ENCODE measurements at regions not wholly inside any gene's neighbourhood (a gene's known extent, or its start where the extent isn't known, plus 50 kb on each side); places are given as distances from the start of the nearest gene placed in this dataset.
"Not testable (repeated sequence)": the region's sequence is repeated elsewhere in the genome, so short reads cannot be mapped to it uniquely, and the experiment has no call there.

- DNase-seq (ENCODE audit: low read depth) = no peak
- H3K4me3 ChIP-seq (ENCODE audit: low read length) = no peak overlapping the region
- TF ChIP-seq CTCF (conservative IDR thresholded peaks at IDR 0.05; ENCODE audit: low read depth, low read length) = no peak
Observed at GRCh38 chr11:29449281-29450074, 567.4 kb downstream of the KCNA4 start.

DNA sequence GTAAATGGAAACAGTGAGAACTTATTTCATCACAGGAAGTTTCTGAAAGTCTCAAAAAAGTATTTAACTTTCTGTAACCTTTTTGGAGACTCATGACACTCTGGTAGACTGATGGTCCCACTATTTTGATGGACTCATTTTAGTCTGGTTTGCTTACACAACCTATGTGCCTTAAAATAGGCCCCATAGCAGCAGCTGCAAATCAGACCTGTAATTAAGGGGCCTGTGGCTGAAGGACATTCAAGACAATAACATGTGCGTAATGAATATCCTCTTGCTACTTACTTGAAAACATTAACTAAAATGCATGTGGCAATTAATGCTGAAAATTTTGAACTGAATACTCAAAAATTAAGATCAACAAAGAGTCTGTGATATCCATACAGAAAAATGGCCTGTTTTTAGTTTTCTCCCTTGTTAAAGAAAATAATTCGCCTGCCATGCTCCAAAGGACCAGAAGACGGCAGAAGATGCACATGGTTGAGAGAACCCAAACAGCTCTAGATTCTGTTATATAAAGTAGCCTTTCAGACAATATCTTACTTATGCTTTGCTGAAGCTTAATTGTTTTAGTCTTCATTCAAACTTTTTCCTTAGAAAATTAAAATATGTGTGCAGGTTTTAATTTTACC lies 568.5 kb downstream of the KCNA4 start:
- no peak overlapping the region for H3K4me3 ChIP-seq (ENCODE audit: low read length)
- TF ChIP-seq CTCF (conservative IDR thresholded peaks at IDR 0.05; ENCODE audit: low read depth, low read length) = peak; percentile 82
- no peak for DNase-seq (ENCODE audit: low read depth)

GRCh38 chr11:29447821-29448220 lies 569.0 kb downstream of the KCNA4 start:
- no peak overlapping the region for H3K4me3 ChIP-seq (ENCODE audit: low read length)
- TF ChIP-seq CTCF (conservative IDR thresholded peaks at IDR 0.05; ENCODE audit: low read depth, low read length) = no peak
- DNase-seq (ENCODE audit: low read depth) = no peak

- H3K4me3 ChIP-seq (ENCODE audit: low read length) = no peak overlapping the region
- DNase-seq (ENCODE audit: low read depth) = no peak
- TF ChIP-seq CTCF (conservative IDR thresholded peaks at IDR 0.05; ENCODE audit: low read depth, low read length) = no peak
Observed at GRCh38 chr11:29446132-29446531, 570.7 kb downstream of the KCNA4 start.

DNA sequence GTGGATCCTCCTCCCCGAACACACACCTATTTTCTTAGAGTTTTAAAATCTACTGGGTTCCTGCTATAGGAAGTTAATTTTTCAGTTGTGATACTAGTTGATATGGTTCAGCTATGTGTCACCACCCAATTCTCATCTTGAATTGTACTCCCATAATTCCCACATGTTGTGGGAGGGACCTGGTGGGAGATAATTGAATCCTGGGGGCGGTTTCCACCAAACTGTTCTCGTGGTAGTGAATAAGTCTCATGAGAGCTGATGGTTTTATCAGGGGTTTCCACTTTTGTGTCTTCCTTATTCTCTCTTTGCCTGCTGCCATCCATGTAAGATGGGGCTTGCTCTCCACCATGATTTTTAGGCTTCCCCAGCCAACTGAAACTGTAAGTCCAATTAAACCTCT lies 571.6 kb downstream of the KCNA4 start:
- DNase-seq (ENCODE audit: low read depth); H3K4me3 ChIP-seq (ENCODE audit: low read length): not testable (repeated sequence)

DNA sequence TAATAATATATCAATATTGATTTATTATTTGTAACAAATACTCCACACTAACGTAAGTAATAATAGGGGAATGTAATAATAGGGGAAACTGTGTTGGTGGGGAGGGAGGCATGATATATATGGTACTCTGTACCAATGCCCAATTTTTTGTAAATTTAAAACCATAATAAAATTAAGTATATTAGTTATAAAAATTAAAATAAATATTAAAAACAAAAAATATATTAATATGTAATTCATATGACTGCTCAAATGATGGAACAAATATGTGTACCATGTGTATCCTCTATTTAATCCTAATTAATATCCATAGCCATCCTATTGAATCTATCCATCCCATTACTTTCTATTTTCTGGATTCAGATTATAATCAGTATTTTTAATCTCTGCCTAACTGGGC lies 578.0 kb downstream of the KCNA4 start:
- no peak overlapping the region for H3K4me3 ChIP-seq (ENCODE audit: low read length)
- TF ChIP-seq CTCF (conservative IDR thresholded peaks at IDR 0.05; ENCODE audit: low read depth, low read length) = no peak
- no peak for DNase-seq (ENCODE audit: low read depth)

GRCh38 chr11:29435421-29435820 lies 581.4 kb downstream of the KCNA4 start:
- no peak for TF ChIP-seq CTCF (conservative IDR thresholded peaks at IDR 0.05; ENCODE audit: low read depth, low read length)
- DNase-seq (ENCODE audit: low read depth) = peak; percentile 35
- H3K4me3 ChIP-seq (ENCODE audit: low read length) = no peak overlapping the region
